ENCODE measurements at regions not wholly inside any gene's neighbourhood (a gene's known extent, or its start where the extent isn't known, plus 50 kb on each side); places are given as distances from the start of the nearest gene placed in this dataset.

- DNase-seq: no peak
Observed at GRCh38 chr2:118557016-118557415, 290.4 kb downstream of the EN1 start.

GRCh38 chr2:118554616-118555015 is 292.8 kb downstream of the EN1 start:
- no peak for DNase-seq

GRCh38 chr2:118549503-118549902 is 297.9 kb downstream of the EN1 start:
- no peak for DNase-seq

- DNase-seq: no peak
Observed at GRCh38 chr2:118548880-118549488, 298.5 kb downstream of the EN1 start.

GRCh38 chr2:118539290-118539689 is 308.2 kb downstream of the EN1 start:
- DNase-seq: no peak

- no peak for DNase-seq
Observed at GRCh38 chr2:118536306-118536705, 311.1 kb downstream of the EN1 start.

GRCh38 chr2:118535818-118536212 is 311.6 kb downstream of the EN1 start:
- no peak for DNase-seq

GRCh38 chr2:118535171-118535817 is 312.2 kb downstream of the EN1 start:
- no peak for DNase-seq

- DNase-seq: no peak
Observed at GRCh38 chr2:118530976-118531375, 316.5 kb downstream of the EN1 start.

- no peak for DNase-seq
Observed at GRCh38 chr2:118529908-118530599, 317.4 kb downstream of the EN1 start.

GRCh38 chr2:118527571-118527970 is 319.9 kb downstream of the EN1 start:
- no peak for DNase-seq

GRCh38 chr2:118525346-118525745 is 322.1 kb downstream of the EN1 start:
- DNase-seq: no peak

- DNase-seq: no peak
Observed at GRCh38 chr2:118524911-118525310, 322.5 kb downstream of the EN1 start.

- no peak for DNase-seq
Observed at GRCh38 chr2:118523761-118524160, 323.7 kb downstream of the EN1 start.

- no peak for DNase-seq
Observed at GRCh38 chr2:118521960-118522359, 325.5 kb downstream of the EN1 start.

GRCh38 chr2:118521272-118521671 is 326.2 kb downstream of the EN1 start:
- no peak for DNase-seq

- no peak for DNase-seq
Observed at GRCh38 chr2:118520246-118520645, 327.2 kb downstream of the EN1 start.

- no peak for DNase-seq
Observed at GRCh38 chr2:118519511-118519910, 327.9 kb downstream of the EN1 start.

GRCh38 chr2:118510807-118511206 is 336.6 kb downstream of the EN1 start:
- no peak for DNase-seq

GRCh38 chr2:118509319-118510004 is 338.0 kb downstream of the EN1 start:
- no peak for DNase-seq

GRCh38 chr2:118508282-118508681 is 339.2 kb downstream of the EN1 start:
- no peak for DNase-seq

GRCh38 chr2:118505436-118505835 is 342.0 kb downstream of the EN1 start:
- no peak for DNase-seq

- DNase-seq: no peak
Observed at GRCh38 chr2:118502106-118502505, 345.3 kb downstream of the EN1 start.

- no peak for DNase-seq
Observed at GRCh38 chr2:118498943-118499342, 348.5 kb downstream of the EN1 start.

Measured in NCI-H2081 treated with DMSO at 0.1 percent for 48 hours (cell line).